Skin epidermis (tissue), 12 donors: ENCODE measurements at regions not wholly inside any gene's neighbourhood (a gene's known extent, or its start where the extent isn't known, plus 50 kb on each side); places are given as distances from the start of the nearest gene placed in this dataset.
A peak's percentile ranks its signal among the peaks of the same experiment; 100 is the strongest.
"Not testable (repeated sequence)": the region's sequence is repeated elsewhere in the genome, so short reads cannot be mapped to it uniquely, and the experiment has no call there.

Experiments
- H3K27ac ChIP-seq, 21 experiments: fragments of 200-600 bp; sonication (generic) in 11 of 21; one replicate each; pipeline ENCODE4 v1.5.0; 2020; ENCODE audit warnings: mild to moderate bottlenecking in 3 of 21, inconsistent platforms in 2 of 21, moderate library complexity in 2 of 21
- H3K4me3 ChIP-seq, 7 experiments: fragments of 200-600 bp; sonication (generic) in 2 of 7; one replicate each; pipeline ENCODE4 v1.5.0; 2020; ENCODE audit warnings: inconsistent platforms in 2 of 7, mild to moderate bottlenecking in 2 of 7, moderate library complexity in 1 of 7

DNA sequence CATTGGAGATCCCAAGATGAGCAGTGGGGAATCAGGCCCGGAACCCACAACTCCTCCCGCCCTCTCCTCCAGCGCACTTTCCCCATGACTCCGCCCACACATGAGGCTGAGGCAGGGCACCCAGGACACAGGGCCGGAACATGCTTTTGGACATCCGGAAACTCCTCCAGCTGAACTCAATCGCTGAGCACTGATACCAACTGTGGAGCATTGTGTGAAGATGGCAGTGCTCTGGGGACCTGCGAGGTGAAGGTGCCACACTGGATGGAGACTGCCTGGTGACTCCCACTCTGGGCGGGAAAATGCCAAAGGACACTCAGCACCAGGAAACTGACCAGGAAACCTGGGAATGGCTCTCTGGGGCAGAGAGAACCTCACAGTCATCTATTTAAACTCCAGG lies 189.1 kb downstream of the FAM43A start:
- Histone ChIP-seq H3K4me3 (no peak overlapping the region), H3K27ac (no peak overlapping the region)

DNA sequence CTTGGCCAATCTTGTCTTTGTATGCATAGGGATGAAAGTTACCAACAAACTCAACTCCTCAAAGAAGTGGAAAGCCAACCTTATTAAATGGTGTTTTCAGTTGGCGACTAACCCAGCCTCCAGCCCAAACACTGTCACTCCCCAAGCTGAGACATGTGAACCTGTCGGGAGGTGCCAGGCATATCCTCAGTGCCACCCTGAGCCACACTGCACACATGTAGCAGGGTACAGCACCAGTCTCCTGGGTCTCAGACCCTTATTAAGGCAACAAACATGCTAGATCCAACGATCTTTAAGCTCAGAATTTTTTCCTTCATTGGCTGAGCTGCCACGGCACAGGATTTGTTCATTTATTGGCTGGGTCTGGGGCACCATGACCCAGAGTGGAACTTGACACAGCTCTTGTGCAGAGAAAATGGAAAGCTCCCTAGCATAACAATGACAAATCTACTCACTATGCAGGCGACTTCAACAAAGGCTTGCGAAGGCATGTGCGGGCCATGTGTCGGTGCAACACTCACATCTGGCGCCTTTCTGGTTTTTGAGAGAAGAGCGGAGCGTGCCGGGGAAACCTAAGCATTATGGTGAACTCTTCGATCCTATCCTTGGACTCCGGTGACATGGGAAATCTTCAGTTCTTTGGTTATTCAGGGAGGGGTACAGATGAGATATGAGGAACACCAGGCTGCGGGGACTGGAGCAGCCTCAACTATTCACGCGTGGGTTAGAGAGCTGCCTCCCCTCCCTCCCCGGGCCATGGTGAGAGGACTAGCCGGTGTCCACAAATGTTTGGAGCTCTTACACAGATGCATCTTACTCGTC lies 190.1 kb downstream of the FAM43A start:
- no peak overlapping the region for H3K4me3 ChIP-seq
- H3K27ac ChIP-seq: no peak overlapping the region

DNA sequence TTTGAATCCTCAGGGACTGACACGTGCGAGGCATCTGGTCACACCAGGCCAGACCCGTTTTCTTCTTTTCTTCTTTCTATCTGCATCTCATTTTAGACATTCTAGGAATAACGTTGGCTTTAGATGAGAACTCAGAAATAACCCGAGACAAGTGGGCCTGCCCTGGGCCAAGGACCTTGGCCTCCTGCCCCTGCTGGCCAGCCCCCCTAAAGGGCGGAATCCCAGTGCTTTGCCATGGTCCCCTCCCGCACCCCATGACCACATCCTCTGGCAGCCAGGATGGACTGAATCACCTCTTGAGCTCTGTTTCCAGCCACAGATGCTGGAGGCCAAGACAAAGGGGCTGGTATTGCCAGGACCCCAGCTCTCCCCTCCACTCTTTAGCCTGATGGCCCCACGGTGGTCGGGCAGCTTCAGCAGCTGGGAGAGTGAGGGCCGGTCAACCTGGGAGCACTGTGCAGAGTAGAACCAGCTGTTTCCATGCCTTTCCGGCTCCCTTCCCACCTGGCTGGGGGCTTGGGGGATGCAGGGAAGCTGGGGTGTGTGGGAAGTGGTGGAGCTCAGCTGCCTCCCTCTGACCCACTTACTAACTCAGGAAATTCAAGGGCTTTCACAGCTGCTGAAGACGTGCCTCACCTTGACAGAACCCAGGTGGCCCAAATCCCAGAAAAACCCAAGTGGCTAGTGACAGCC lies 190.9 kb downstream of the FAM43A start:
- Histone ChIP-seq H3K27ac (peak overlapping the region in 4 of 21 experiments; percentile 10 to 37 (median 32)), H3K4me3 (no peak overlapping the region)

DNA sequence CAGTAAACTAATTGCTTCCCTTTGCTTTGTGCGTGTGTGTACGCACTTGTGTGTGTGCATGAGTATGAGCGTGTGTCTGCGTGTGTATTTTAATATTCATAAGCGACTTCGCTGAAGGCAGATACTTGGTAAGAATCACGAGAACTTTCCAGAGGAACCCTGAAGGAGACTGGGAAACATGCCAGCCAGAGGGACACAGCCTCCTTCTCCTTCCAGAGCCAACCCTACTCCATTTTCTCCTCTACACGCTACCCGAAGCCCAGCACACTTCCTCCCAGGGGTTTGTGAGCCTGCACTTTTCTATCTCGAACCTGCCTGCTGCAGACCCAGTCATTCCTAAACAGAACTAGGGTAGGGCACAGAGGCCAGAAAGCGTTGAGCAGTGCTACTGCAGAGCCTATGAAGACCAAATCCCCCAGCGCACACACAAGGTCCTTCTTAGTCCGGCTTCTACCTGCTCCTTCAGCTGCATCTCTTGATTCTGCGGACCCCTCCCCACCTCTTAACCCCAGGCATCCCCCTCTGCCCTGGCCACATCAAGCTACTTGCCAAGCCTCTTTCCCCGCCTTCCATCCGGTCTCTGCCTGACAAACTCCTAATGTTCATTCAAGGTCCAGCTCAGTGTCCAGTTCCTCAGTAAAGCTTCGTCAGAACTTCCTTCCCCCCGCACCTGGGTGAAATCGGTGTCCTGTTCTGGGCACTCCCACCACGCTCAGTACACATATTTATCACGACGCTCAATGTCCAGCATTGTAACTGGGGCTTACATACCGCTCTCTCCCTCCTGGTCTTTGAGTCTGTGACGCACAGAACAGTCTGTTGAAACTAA lies 191.8 kb downstream of the FAM43A start:
- H3K4me3 ChIP-seq: no peak overlapping the region
- peak overlapping the region in 4 of 21 experiments; percentile 5 to 37 (median 32) for H3K27ac ChIP-seq

DNA sequence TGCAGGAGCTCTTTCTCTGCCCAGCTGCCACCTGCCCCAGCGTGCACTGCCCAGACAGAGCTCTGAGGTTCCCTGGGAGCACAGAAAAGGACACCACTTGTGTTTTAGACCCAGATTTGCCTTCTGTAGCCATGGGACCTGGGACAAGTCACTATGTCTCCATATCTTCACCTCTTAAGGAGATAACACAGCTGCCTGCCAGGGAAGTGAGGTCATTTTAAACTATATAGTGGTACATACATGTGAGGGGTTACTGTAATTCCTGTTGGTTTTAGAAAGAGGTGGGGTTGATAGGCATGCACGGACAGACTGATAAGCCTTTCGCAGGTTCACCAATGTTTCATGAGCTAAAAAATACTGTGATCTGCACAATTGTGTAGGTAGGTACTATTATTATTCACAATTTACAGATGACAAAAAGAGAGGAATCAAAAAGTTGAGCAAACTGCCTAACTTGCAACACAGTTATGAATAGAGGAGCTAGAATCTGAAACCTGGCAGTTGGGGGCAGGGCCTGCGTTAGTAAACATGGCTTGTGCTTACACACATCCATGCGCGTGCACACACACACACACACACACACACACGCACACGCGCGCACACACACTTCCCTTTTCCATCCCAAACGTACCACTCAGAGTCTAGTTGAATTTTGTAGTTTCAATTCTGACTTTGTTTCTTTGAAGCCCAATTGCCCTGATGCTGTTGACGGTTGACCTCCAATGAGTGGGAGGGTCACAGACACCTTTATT lies 193.6 kb downstream of the FAM43A start:
- peak overlapping the region in 7 of 21 experiments; percentile 2 to 80 (median 31) for H3K27ac ChIP-seq
- H3K4me3 ChIP-seq: no peak overlapping the region

DNA sequence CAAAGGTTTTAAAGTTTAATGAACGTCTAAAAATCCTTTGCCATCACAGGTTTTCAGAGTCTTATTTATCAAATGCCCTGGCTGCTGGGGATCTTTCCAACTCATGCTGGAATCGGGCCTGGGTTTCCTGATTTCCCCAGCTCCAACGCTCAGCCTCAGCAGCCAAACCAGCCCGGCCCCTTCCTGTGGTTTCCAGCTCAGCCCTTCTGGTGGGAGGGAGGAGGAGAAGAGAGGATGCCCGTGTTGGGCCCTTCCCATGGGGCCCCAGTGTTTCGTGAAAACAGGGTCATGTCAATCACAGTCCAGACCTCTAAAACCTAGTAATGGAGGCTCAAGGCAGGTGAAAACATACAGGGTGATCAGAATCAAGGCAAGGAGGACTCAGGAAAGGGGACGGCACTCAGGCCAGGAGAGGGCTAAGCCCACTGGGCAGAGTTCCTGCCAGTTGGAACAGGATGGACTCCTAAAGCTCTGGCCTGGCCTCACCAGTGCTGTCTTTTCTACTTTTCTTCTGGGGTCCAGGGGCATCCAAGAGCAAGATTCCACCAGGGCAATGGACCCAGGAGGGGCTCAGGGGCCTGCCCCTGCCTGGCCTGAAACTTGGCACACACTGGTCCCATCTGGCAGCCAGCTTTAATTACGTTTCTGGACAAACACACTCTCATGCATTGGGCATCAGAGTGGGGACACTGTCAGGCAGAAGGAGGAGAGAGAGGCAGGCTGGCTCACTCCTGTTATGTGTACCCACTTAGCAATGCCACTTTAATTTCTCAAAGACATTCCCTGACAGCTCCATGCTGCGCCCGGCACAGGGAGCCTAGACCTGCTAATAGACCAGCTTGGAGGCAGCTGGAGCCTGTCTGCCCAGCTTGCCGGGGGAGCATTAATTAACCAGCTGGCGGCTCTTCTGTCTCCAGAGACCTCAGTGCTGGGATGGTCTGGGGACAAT lies 194.6 kb downstream of the FAM43A start:
- no peak overlapping the region for H3K4me3 ChIP-seq
- H3K27ac ChIP-seq: peak overlapping the region in 14 of 21 experiments; percentile 2 to 80 (median 37)

DNA sequence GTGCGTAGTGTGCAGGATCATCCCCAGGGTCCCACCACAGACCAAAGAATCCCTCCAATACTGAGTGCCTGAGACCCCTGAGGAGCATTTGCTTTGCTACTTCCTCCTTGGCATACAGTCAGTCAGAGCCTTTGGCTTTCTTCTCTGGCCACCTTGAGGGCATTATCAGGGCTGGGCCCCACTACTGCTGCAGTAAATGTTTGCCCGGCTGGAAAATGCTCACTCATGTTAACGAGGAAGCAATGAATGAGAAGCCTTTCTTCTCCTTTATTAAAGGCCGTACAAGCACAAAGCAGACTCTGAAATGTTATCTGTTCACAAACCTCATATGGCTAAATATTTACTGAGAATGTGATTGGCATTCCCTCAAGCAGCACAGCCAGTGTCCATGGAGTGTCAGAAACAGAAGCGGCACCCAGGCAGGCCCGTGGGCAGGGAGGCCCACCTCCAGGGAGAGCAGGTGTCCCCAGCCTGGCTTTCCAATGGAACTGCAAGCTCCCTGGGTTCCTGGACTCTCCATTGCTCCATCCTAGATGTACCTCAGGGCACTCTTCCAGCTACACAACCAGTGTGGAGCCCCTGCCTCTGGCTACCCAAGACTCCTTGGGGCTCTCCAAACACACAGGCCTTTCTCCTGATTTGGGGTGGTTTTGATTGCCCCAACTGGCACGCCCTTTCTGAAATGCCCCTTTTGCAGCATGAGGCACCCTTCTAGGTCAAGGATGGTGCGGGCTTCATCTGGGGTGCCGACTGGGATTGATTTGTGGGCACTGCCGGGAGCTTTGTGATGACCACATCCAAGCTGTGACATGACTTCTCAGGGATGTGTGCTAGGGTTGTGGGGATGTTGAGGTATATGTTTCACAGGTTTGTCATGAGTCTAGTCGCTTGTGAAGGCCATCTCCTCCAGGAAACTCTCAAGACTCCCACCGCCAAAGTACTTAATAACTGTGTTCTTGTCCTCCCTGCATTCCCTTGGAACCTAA lies 195.6 kb downstream of the FAM43A start:
- Histone ChIP-seq H3K4me3 (no peak overlapping the region), H3K27ac (peak overlapping the region in 11 of 21 experiments; percentile 8 to 80 (median 61))

DNA sequence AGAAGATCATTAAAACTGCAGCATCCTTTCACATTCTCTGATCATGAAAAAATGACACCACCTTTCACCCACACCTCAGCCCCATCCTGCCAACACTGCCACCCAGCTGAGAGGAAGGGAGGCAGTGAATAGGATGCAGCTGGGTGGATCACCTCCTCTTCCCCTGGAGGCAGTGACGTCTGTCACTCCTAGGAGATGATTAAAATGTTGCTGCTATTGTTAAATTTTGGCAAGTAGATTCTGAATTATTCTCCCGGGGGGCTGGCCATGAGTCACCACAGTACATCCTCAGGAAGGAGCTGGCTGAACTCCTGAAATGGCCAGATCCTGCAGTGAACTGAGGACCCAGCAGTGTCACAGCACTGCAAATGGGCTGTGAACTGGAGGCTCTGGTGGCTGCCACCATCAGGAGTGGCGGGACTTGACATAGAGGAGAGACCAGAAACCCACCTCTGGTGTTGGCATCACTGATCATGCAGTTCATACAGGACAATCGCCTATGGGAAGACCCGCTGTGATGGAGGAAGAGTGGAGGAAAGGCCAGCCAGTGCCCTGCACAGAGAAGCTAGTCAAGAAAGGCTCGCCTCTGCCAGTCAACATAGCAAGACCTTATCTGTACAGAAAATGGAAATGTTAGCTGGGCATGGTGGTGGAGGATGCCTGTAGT lies 199.1 kb downstream of the FAM43A start:
- Histone ChIP-seq H3K27ac (peak overlapping the region in 1 of 21 experiments; percentile 51), H3K4me3 (no peak overlapping the region)

DNA sequence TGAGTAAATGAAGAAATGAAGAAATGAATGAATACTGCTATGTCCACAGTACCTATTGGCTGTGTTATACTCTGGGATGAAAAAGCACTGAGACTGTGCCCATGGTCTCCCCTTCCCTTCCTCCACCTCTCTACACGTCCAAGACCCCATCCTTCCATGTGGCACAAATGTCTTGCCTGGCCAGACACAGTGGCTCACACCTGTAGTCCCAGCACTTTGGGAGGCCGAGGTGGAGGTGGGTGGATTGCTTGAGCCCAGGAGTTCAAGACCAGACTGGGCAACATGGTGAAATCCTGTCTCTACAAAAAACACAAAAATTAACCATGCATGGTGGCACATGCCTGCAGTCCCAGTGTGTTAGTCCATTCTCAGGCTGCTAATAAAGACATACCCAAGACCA lies 200.1 kb downstream of the FAM43A start:
- no peak overlapping the region for H3K4me3 ChIP-seq
- H3K27ac ChIP-seq: no peak overlapping the region

DNA sequence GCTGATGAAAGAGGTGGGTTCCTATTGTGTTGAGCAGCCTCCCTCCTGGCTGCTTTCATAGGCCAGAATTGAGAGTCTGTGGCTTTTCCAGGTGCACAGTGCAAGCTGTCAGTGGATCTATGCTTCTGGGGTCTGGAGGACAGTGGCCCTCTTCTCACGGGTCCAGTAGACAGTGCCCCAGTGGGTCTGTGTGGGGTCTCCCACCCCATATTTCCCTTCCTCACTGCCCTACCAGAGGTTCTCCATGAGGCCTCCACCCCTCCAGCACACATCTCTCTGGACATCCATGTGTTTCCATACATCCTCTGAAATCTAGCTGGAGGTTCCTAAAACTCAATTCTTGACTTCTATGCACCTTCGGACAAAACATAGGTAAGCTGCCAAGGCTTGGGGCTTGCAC lies 201.2 kb downstream of the FAM43A start:
- no peak overlapping the region for H3K27ac ChIP-seq
- H3K4me3 ChIP-seq: no peak overlapping the region

DNA sequence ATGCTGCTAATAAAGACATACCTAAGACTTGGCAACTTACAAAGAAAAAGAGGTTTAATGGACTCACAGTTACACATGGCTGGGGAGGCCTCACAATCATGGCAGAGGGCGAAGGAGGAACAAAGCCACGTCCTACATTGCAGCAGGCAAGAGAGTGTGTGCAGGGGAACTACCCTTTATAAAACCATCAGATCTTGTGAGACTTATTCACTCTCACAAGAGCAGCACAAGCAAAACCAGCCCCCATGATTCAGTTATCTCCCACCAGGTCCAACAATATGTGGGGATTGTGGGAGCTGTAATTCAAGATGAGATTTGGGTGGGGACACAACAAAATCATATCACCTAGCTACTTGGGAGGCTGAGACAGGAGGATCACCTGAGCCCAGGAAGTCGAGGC lies 202.4 kb downstream of the FAM43A start:
- not testable (repeated sequence) for H3K4me3 ChIP-seq, H3K27ac ChIP-seq

DNA sequence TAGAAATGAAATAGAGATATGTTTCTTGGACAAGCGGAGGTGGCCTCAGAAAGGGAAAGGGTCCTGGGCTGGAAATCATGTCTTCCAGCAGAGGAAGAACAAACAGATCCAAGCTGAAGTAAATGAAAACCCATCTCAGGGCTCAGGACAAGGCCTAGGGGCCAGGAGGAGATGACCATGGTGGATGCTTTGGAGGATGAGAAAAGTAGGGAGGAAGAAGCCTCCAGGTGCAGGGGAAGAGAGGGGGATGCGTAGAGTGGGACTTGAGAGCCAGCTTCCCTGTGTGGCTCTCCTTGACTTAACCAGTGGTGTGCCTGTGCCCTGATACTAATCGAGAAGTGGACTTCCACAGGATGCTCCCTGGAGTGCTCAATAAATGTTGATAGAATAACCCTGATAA lies 203.2 kb downstream of the FAM43A start:
- H3K27ac ChIP-seq: no peak overlapping the region
- no peak overlapping the region for H3K4me3 ChIP-seq

DNA sequence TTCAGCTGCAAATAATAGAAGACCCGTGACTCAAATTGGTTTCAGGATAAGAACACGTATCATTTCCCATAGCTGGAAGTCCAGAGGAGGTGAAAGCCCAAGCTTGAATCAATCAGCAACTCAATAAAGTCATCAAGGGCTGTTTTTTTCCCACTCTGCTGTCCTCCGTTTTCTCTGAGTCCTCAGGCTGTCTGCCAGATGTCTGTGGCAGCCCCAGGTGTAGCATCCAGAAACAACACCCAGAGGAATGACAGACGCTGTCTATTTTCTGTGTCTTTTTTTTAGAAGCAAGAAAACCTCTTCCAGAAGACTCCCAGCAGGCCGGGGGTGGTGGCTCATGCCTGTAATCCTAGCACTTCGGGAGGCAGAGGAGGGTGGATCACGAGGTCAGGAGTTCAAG lies 204.4 kb downstream of the FAM43A start:
- H3K4me3 ChIP-seq: no peak overlapping the region

DNA sequence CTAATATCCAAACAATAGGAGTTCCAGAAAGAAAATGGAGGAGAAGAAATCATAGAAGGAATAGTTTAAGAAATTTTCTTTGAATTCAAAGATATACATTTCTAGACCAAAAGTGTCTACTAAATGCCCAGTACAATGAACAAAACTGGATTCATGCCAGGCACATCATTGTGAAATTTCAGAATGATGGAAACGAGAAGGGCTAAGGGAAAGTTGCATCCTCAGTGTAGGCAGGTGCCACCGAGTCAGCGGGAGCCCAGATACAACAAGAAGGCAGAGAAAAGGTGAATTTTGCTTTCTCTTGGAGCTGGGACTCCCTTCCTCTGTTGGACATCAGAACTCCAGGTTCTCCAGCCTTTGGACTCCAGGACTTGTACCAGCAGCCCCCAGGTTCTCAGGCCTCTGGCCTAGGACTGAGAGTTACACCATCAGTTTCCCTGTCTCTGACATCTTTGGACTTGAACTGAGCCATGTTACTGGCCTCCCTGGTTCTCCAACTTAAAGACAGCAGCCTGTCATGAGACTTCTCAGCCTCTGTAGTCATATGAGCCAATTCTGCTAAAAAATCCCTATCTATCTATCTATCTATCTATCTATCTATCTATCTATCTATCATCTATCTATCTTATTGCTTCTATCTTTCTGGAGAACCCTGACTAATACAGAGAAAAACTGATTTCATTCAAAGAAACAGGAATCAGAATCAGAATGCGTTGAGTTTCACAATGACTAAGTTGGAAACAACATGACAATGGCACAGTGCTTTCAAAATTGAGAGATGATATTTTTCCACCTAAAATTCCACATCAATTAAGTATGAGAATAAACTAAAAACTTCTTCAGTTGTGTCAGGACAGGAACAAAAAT lies 207.7 kb downstream of the FAM43A start:
- Histone ChIP-seq H3K27ac (no peak overlapping the region), H3K4me3 (no peak overlapping the region)

More for the DNA sequence above, 204.4 kb downstream of the FAM43A start:
- no peak overlapping the region for H3K27ac ChIP-seq

DNA sequence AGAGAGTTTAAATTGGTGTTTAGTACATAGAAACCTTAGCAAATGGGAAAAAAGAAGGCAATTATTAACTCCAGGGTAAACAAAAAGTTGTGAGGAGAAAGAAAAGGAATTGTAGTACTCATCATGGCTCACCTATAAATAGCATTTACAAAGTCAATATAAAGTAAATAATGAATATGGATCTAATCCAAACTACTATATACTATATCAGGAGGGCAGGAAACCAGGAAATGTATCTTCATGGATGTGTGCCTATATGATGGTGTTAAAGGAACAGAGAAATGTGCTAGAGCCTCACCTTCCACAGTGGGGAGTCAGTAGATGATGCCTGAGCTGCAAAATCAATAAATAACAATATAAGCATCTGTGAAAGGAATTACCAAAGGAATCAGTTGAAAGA lies 208.9 kb downstream of the FAM43A start:
- Histone ChIP-seq H3K27ac (no peak overlapping the region), H3K4me3 (no peak overlapping the region)
